Ammon's horn (tissue), 1 donor: ENCODE measurements at regions not wholly inside any gene's neighbourhood (a gene's known extent, or its start where the extent isn't known, plus 50 kb on each side); places are given as distances from the start of the nearest gene placed in this dataset.

Experiments
- DNase-seq: peaks from one replicate; pipeline ENCODE4 v3.0.0-alpha.2; 2016; ENCODE audit warnings: low spot score

GRCh38 chr11:76298255-76298654, 82.7 kb downstream of the THAP12 start:
- DNase-seq = no peak

GRCh38 chr11:76296731-76297542, 84.0 kb downstream of the THAP12 start:
- no peak for DNase-seq

GRCh38 chr11:76293189-76293631, 86.9 kb upstream of the WNT11 start:
- DNase-seq = no peak

GRCh38 chr11:76292583-76293188, 86.4 kb upstream of the WNT11 start:
- no peak for DNase-seq

GRCh38 chr11:76291576-76292526, 85.5 kb upstream of the WNT11 start:
- DNase-seq = no peak

GRCh38 chr11:76288166-76288980, 82.1 kb upstream of the WNT11 start:
- no peak for DNase-seq

GRCh38 chr11:76287227-76287626, 80.9 kb upstream of the WNT11 start:
- DNase-seq = no peak

GRCh38 chr11:76285397-76286104, 79.2 kb upstream of the WNT11 start:
- no peak for DNase-seq

GRCh38 chr11:76284161-76284560, 77.9 kb upstream of the WNT11 start:
- no peak for DNase-seq

GRCh38 chr11:76282811-76283595, 76.7 kb upstream of the WNT11 start:
- DNase-seq = no peak

- no peak for DNase-seq
These were observed 75.9 kb upstream of the WNT11 start for GRCh38 chr11:76282172-76282571.

- DNase-seq = no peak
These were observed 75.2 kb upstream of the WNT11 start for GRCh38 chr11:76281558-76281906.

GRCh38 chr11:76280882-76281557, 74.7 kb upstream of the WNT11 start:
- no peak for DNase-seq

GRCh38 chr11:76280151-76280881, 74.0 kb upstream of the WNT11 start:
- no peak for DNase-seq

GRCh38 chr11:76279646-76280045, 73.3 kb upstream of the WNT11 start:
- DNase-seq = no peak

- DNase-seq = no peak
These were observed 72.7 kb upstream of the WNT11 start for GRCh38 chr11:76279038-76279437.

- DNase-seq = no peak
These were observed 72.2 kb upstream of the WNT11 start for GRCh38 chr11:76278526-76278925.

- no peak for DNase-seq
These were observed 71.2 kb upstream of the WNT11 start for GRCh38 chr11:76277298-76278175.
